ENCODE measurements at regions not wholly inside any gene's neighbourhood (a gene's known extent, or its start where the extent isn't known, plus 50 kb on each side); places are given as distances from the start of the nearest gene placed in this dataset.
"Not testable (repeated sequence)": the region's sequence is repeated elsewhere in the genome, so short reads cannot be mapped to it uniquely, and the experiment has no call there.

DNA sequence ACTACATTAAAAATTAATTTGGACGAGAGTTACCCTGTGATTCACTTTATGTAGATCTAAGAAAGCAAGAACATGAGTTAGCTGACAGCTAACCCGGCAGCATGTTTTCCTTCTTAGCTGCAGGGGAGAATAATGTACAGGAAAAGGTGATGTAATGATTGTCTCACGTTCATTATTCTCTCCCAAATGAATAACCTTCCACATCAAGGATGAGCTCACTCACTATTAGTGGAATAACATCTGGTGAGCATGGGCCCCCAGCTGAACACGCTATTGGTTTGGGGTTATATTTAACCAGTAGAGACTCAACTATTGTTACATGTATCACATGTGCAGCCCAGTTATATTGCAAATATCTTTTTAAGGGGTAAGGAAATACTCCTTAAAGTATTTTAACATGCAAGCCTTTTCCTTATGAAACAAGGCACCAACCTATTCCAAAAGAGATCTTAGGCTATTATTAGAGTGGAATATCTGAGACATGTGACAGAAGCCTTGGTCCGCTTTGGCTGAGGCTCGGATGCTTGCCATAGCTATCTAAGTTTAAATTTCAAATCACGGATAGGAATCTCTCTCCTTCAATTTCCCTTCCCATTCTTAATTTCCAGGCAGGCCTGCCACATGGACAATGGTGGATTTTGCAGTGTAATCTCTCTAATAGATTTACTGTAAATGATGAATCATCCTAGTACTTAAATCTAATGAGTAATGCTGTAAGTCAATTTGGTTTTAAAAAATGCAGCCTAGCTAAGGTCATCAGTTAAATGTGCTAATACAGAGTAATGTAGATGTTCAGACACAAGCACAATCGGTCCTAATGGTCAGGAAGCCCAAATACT lies 99.0 kb upstream of the OTUD4 start:
- H3K27ac Mint-ChIP-seq, result no peak overlapping the region
- CTCF ChIA-PET, result no interaction called here
- no peak overlapping the region for H3K4me3 Mint-ChIP-seq
- no peaks in the 10 kb centered on the region for H3K36me3 Mint-ChIP-seq (ENCODE audit: low read depth)
- peaks cover 4% of the 10 kb centered on the region for H3K27me3 Mint-ChIP-seq
- no peaks in the 10 kb centered on the region for H3K9me3 Mint-ChIP-seq
- no peaks in the 10 kb centered on the region for H3K4me1 Mint-ChIP-seq
- POLR2A ChIA-PET, result no interaction called here
- DNase-seq, result no peak

DNA sequence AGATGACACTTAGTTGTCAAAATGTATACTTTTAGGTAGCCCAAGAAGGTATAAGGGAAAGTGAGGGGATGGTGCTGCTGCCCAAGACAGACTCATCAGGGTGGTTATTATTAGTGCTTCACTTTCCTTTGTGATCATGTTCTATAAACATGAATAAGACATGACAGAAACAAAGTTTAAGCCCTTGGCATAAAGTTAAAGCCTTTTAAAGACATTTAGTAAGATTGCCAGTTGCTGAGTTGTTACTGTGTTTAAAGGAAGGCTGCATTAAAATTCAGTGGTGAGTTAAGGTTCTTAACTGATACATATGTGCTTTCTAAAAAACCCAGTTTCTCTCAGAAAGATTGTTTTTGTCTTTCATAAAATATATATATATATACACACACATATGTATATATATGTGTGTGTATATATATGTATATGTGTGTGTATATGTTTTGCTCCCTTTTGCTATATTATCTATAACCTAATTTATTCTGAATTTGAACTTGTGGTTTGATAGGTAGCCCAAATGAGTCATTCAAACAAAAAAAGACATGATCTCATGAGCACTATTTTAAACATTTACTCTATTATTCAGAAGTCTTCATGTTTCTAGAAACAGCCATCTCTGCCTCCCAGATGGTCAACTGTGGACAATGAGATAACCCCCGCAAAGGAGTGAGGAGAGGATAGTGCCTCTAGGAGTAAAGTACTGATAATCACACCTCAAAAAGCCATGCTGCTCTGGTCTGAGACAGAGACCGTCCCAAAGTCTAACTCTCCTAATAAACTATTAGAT lies 98.1 kb upstream of the OTUD4 start:
- POLR2A ChIA-PET, result no interaction called here
- Mint-ChIP-seq H3K27me3 (peaks cover 4% of the 10 kb centered on the region), H3K4me1 (no peaks in the 10 kb centered on the region), H3K36me3 (ENCODE audit: low read depth) (no peaks in the 10 kb centered on the region), H3K27ac (no peak overlapping the region), H3K4me3 (no peak overlapping the region), H3K9me3 (no peaks in the 10 kb centered on the region)
- no peak for DNase-seq
- CTCF ChIA-PET, result no interaction called here

DNA sequence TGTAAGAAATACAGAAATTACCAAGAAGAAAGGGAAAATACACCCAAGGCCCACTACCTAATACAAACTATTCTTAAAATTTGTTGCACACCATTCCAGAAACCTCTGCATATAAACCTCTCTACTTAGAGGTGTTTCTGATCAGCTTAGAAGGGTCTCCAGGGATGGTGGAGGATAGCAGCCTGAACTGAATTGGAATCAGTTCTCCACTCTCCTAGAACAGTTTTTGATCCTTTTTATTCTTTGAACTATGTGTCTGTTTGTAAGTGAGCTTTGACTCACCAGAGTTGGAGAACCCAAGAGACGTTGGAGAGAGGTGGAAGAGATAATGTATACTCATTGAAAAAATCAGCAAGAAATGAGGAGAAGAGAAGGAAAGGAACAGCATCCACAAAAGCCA lies 96.6 kb upstream of the OTUD4 start:
- Mint-ChIP-seq H3K9me3 (no peaks in the 10 kb centered on the region), H3K27ac (no peak overlapping the region), H3K27me3 (peaks cover 2% of the 10 kb centered on the region), H3K4me3 (no peak overlapping the region), H3K4me1 (no peaks in the 10 kb centered on the region), H3K36me3 (ENCODE audit: low read depth) (no peaks in the 10 kb centered on the region)
- ChIA-PET CTCF (no interaction called here), POLR2A (no interaction called here)
- no peak for DNase-seq

DNA sequence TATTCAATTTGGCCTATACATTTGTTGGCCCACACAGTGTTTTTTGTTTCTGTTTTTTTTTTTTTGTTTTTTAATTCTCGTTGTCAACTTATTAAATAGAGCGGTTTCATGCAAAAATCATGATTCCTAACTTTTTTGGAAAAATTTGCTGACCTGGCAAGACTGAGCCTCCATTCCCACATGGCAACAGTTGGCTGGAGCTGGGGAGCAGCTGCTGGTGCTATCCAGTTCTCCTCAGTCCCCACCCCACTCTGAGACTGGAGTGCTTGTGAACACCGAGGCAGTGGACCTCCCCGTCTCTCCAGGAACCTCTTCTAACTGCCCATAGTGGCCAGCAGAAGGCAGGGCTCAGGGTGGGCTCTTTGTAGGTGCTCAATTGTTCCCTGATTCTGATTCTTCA lies 95.7 kb upstream of the OTUD4 start:
- H3K27me3 Mint-ChIP-seq, result peaks cover 2% of the 10 kb centered on the region
- H3K27ac Mint-ChIP-seq, result no peak overlapping the region
- ChIA-PET CTCF (no interaction called here), POLR2A (no interaction called here)
- no peaks in the 10 kb centered on the region for H3K4me1 Mint-ChIP-seq
- no peaks in the 10 kb centered on the region for H3K36me3 Mint-ChIP-seq (ENCODE audit: low read depth)
- H3K9me3 Mint-ChIP-seq, result no peaks in the 10 kb centered on the region
- no peak overlapping the region for H3K4me3 Mint-ChIP-seq
- no peak for DNase-seq

DNA sequence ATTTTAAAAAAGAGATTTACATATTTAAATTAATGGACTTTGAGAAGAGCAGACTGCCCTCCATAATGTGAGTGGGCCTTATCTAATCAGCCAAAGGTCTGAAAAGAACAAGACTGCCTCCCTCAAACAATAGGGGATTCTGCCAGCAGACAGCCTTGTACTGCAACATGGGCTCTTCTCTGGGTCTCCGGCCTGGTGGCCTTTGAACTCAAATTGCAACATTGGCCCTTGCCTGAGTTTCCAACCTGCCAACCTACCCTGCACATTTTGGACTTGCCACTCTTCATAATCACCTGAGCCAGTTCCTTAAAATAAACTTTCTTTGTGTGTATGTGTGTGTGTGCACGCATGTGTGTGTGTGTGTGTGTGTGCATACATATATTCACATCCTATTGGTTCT lies 90.8 kb upstream of the OTUD4 start:
- no peak for DNase-seq
- no peaks in the 10 kb centered on the region for H3K9me3 Mint-ChIP-seq
- no peak overlapping the region for H3K4me3 Mint-ChIP-seq
- H3K27ac Mint-ChIP-seq, result no peak overlapping the region
- no peaks in the 10 kb centered on the region for H3K4me1 Mint-ChIP-seq
- ChIA-PET POLR2A (no interaction called here), CTCF (no interaction called here)
- no peaks in the 10 kb centered on the region for H3K36me3 Mint-ChIP-seq (ENCODE audit: low read depth)
- no peaks in the 10 kb centered on the region for H3K27me3 Mint-ChIP-seq

DNA sequence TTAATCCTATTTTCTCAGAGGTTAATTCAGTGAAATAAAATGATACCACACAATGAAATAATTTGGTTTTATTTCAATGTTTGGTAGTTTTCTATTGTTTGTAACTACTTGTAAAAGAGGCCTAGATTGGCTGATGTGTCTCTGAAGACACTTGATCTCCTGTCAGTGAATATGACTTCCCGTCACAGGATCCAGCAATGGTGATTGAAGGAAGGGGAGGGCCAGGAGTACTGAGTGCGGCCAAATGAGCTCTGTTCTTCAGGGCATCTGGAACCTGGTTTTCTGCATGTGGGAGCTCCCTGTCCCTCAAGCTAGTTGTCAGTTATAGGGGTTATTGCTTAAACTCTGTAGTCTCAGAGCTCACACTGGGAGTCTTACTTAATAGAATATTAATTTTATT lies 86.5 kb upstream of the OTUD4 start:
- no peaks in the 10 kb centered on the region for H3K4me1 Mint-ChIP-seq
- ChIA-PET POLR2A (no interaction called here), CTCF (no interaction called here)
- no peak for DNase-seq
- no peak overlapping the region for H3K27ac Mint-ChIP-seq
- H3K4me3 Mint-ChIP-seq, result no peak overlapping the region
- no peaks in the 10 kb centered on the region for H3K36me3 Mint-ChIP-seq (ENCODE audit: low read depth)
- H3K27me3 Mint-ChIP-seq, result no peaks in the 10 kb centered on the region
- no peaks in the 10 kb centered on the region for H3K9me3 Mint-ChIP-seq

DNA sequence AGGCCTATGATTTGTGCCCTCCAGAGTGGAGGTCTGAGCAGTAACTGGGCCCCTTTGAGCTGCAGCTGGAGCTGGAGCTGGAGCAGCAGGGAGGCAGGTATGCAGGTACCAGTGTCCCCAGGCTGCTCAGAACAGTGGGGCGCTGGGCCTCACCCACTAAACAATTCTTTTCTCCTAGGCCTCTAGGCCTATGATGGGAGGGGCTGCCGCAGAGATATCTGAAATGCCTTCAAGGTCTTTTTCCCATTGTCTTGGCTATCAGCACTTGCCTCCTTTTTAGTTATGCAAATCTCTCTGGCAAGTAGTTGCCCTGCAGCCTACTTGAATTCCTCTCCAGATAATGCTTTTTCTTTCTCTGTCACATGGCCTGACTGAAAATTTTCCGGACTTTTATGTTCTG lies 79.7 kb upstream of the OTUD4 start:
- H3K4me3 Mint-ChIP-seq, result no peak overlapping the region
- H3K27me3 Mint-ChIP-seq, result no peaks in the 10 kb centered on the region
- H3K27ac Mint-ChIP-seq, result no peak overlapping the region
- ChIA-PET CTCF (no interaction called here), POLR2A (no interaction called here)
- H3K9me3 Mint-ChIP-seq, result peaks cover 3% of the 10 kb centered on the region
- H3K4me1 Mint-ChIP-seq, result no peaks in the 10 kb centered on the region
- no peaks in the 10 kb centered on the region for H3K36me3 Mint-ChIP-seq (ENCODE audit: low read depth)
- DNase-seq, result no peak

DNA sequence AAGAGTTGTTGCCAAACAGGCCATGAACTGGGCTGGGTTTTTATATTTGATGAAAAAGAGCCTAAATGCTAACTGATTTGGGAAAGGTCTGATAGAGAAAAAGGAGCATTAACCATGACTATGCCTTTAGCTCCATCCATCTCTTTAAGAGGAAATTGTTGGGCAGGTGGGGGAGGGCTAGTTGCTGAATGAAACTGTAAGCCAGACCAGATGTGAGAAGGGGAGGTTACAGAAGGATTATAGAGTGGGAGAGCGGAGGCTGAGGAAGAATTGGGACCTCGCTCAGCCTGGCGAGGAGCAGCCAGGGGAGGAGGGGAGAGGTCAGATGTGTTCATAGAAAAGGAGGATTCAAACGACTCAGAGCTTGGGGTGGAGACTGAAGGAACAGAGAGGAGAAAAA lies 74.9 kb upstream of the OTUD4 start:
- H3K4me1 Mint-ChIP-seq; DNase-seq; H3K27me3 Mint-ChIP-seq; H3K9me3 Mint-ChIP-seq; H3K4me3 Mint-ChIP-seq; H3K27ac Mint-ChIP-seq; CTCF ChIA-PET; POLR2A ChIA-PET; H3K36me3 Mint-ChIP-seq (ENCODE audit: low read depth): not testable (repeated sequence)

DNA sequence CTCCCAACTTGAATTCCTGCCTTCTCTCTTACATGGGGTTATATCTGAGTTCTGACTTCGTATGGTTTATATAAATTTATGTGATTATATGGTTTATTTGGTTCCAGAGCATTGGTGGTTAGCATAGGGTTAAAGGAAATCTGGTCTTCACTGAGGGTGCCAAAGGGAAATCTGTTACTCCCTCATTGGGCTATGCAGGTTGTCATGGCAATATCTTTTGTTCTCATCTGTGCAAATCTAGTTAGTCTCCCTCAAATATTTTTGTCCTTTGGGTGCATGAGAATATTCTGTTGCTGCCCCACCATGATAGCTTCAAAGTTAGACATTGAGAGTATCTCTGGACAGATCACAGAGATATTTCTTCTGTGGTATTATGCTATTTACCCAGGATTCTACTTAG lies 71.8 kb upstream of the OTUD4 start:
- no peaks in the 10 kb centered on the region for H3K36me3 Mint-ChIP-seq (ENCODE audit: low read depth)
- DNase-seq, result no peak
- H3K27me3 Mint-ChIP-seq, result peaks cover 5% of the 10 kb centered on the region
- CTCF ChIA-PET, result no interaction called here
- POLR2A ChIA-PET, result no interaction called here
- no peaks in the 10 kb centered on the region for H3K9me3 Mint-ChIP-seq
- H3K27ac Mint-ChIP-seq, result no peak overlapping the region
- no peaks in the 10 kb centered on the region for H3K4me1 Mint-ChIP-seq
- H3K4me3 Mint-ChIP-seq, result no peak overlapping the region

DNA sequence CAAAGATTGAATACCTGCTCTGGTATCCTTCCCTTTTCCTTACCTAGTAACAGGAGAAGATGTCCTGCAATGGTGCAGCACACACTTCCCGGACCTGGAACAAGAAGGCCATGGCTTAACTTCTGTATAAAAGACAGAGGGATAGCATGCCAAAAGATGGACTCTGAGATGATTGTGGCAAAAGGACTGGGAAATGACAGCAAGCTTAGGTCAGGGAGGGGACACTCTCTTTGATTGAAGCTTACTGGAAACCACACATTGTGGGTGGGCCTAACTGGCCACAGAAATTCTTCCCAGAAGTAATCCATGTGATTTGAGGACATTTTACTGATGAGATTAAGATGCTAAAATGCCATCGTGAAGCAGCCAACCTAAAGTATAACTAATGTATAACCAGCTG lies 71.0 kb upstream of the OTUD4 start:
- Mint-ChIP-seq H3K36me3 (ENCODE audit: low read depth) (no peaks in the 10 kb centered on the region), H3K27me3 (peaks cover 5% of the 10 kb centered on the region), H3K4me3 (no peak overlapping the region), H3K9me3 (no peaks in the 10 kb centered on the region), H3K27ac (no peak overlapping the region), H3K4me1 (no peaks in the 10 kb centered on the region)
- ChIA-PET CTCF (no interaction called here), POLR2A (no interaction called here)
- no peak for DNase-seq

DNA sequence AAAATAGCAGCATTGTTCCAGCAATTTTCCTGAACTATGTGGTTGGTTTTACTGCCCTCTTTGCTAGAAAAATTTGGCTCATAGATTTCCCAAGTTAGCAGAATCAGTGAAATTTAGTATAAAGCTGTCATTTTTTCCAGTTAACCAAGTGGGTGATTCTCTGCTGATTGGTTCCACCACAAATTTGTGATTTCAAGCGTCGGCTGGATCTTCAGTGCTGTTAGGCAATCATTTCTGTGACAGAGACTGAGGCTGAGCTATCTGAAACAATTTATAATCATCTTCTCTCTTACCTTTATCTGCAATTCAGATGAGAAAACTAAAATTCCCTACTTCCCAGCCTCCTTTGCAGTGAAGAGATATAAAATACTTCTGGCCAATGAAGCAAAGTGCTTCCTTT lies 68.6 kb upstream of the OTUD4 start:
- Mint-ChIP-seq H3K27me3 (peaks cover 5% of the 10 kb centered on the region), H3K4me1 (no peaks in the 10 kb centered on the region), H3K36me3 (ENCODE audit: low read depth) (no peaks in the 10 kb centered on the region), H3K4me3 (no peak overlapping the region), H3K27ac (no peak overlapping the region), H3K9me3 (no peaks in the 10 kb centered on the region)
- CTCF ChIA-PET, result no interaction called here
- POLR2A ChIA-PET, result no interaction called here
- DNase-seq, result no peak

DNA sequence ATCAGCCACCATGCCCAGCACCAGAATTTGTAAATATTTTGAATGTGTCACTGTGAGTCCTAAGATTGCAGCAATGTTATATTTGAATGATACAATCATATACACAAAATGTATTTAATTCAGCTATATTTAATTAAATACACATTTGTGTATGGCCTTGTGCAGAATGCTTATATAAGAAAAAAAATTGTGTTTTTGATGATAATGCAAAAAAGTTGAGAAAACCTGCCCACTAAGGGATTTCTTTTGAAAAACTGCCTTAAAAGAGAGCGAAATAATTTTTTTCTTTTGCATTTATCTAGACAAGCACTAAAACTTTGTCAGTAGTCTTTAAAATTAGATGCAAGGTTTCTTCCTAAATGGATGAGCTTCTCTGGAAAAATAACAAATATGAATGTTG lies 68.1 kb upstream of the OTUD4 start:
- CTCF ChIA-PET, result interaction anchor here (1.3 kb wide), 1 partner anchor 12 kb away, joined by 3 read pairs; no protein-coding TSS in a partner anchor
- Mint-ChIP-seq H3K27ac (no peak overlapping the region), H3K27me3 (peaks cover 5% of the 10 kb centered on the region), H3K9me3 (no peaks in the 10 kb centered on the region), H3K4me3 (no peak overlapping the region), H3K36me3 (ENCODE audit: low read depth) (no peaks in the 10 kb centered on the region), H3K4me1 (no peaks in the 10 kb centered on the region)
- POLR2A ChIA-PET, result no interaction called here
- DNase-seq, result no peak

DNA sequence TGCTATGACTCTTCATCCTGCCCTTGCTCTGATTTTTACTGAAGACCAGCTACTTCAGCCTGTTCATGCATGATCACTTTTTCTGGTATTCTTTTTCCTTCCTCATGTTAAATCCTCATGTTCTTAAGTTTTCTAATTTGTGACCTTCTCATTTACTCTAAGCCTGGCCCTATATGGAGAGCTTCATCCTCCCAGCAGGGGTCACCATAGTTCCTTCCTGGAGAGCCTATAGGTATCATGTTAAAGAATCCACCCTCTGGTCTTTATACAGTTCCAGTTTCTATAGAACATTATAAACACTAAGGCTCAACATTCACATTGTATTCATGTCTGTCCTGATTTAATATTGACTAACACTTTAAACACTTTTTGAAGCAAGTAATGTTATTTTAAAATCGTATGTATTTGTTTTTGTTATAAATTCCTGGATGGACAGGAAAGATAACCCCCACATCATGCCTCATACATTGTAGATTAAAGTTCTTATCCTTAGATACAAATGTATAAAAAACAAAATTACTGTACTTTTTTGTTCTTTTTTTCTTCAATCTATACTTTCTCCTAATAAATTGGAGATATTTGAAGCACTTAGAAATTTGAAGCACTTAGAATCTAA lies 53.8 kb upstream of the OTUD4 start:
- peak; percentile 57 for DNase-seq
- Mint-ChIP-seq H3K36me3 (ENCODE audit: low read depth) (no peaks in the 10 kb centered on the region), H3K4me1 (no peaks in the 10 kb centered on the region), H3K9me3 (no peaks in the 10 kb centered on the region), H3K27me3 (peaks cover 16% of the 10 kb centered on the region), H3K4me3 (no peak overlapping the region), H3K27ac (no peak overlapping the region)
- ChIA-PET CTCF (interaction anchor here (0.7 to 2.4 kb wide), 9 partner anchors 16 to 383 kb away, joined by 3 to 13 read pairs (median 4); no protein-coding TSS in a partner anchor), POLR2A (interaction anchor here (0.8 to 1.0 kb wide), 2 partner anchors 383 to 385 kb away, joined by 3 to 6 read pairs; partner anchors contain the start of gene MMAA)
